Glutamatergic neuron (in vitro differentiated cells): ENCODE measurements at regions not wholly inside any gene's neighbourhood (a gene's known extent, or its start where the extent isn't known, plus 50 kb on each side); places are given as distances from the start of the nearest gene placed in this dataset.

Experiments
- DNase-seq: peaks from one replicate; pipeline ENCODE4 v3.0.0; 2022
- H3K27ac Mint-ChIP-seq: one replicate; pipeline ENCODE4 v1.8.0; 2020; ENCODE audit warnings: mild to moderate bottlenecking, mixed read lengths, inconsistent platforms; ENCODE audit not compliant: unreplicated experiment
- H3K27me3 Mint-ChIP-seq: one replicate; pipeline ENCODE4 v1.8.0; 2020; ENCODE audit warnings: mild to moderate bottlenecking, moderate library complexity, mixed read lengths, inconsistent platforms; ENCODE audit not compliant: unreplicated experiment
- H3K36me3 Mint-ChIP-seq: one replicate; pipeline ENCODE4 v1.8.0; 2020; ENCODE audit warnings: mild to moderate bottlenecking, mixed read lengths, inconsistent platforms; ENCODE audit not compliant: unreplicated experiment
- H3K4me1 Mint-ChIP-seq: one replicate; pipeline ENCODE4 v1.8.0; 2020; ENCODE audit warnings: mild to moderate bottlenecking, low read depth, mixed read lengths, inconsistent platforms; ENCODE audit not compliant: unreplicated experiment
- H3K4me3 Mint-ChIP-seq: one replicate; pipeline ENCODE4 v1.8.0; 2020; ENCODE audit warnings: mild to moderate bottlenecking, mixed read lengths, inconsistent platforms; ENCODE audit not compliant: unreplicated experiment
- H3K9me3 Mint-ChIP-seq: one replicate; pipeline ENCODE4 v1.8.0; 2020; ENCODE audit warnings: mild to moderate bottlenecking, moderate library complexity, mixed read lengths, inconsistent platforms; ENCODE audit not compliant: unreplicated experiment
- CTCF ChIP-seq: fragments of 200-600 bp; sonication (generic); IDR thresholded peaks from one replicate; pipeline ENCODE4 v1.5.0; 2021; ENCODE audit not compliant: partially characterized antibody, unreplicated experiment

DNA sequence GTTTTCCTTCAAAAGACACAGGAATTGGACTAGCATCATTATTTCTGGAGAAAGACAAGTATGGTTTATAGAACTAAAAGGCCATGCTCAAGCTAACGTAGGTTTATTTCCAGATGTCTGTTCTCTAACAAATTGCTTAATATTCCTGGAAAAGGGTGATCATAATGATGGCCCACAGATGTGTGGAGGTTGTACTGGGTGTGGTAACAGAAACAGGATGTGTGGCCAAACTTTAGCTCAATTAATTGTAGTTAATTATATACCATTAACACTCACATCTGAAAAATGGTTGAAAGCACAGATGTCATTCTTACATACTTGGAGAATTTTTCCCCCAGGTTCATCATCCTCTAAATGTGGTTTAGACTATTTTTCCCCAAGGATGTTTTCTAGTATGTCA is 292.7 kb upstream of the RASA1 start:
- Mint-ChIP-seq H3K4me3 (no peak overlapping the region), H3K27ac (no peak overlapping the region), H3K27me3 (no peaks in the 10 kb centered on the region), H3K36me3 (no peaks in the 10 kb centered on the region), H3K9me3 (no peaks in the 10 kb centered on the region), H3K4me1 (no peaks in the 10 kb centered on the region)
- no peak for TF ChIP-seq CTCF
- DNase-seq = no peak

DNA sequence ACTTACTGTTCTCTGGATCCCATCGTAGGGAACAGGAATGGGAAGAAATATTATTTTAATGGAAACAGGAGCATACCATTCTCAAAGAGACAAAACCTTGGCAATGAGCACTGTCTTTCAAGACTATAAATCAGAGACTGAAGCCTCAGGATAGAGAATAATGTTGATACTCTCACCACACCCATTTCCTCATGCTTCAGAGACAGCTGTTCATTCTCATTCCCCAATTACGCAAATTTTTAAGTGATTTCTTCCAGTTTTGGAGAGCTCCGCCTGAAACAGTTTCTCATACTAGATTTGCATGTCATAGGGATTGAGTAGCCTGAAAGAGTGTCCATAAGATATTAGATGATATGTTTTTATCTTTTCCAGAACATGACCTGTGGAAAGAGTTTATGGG is 290.5 kb upstream of the RASA1 start:
- Mint-ChIP-seq H3K36me3 (no peaks in the 10 kb centered on the region), H3K27ac (no peak overlapping the region), H3K4me1 (no peaks in the 10 kb centered on the region), H3K4me3 (no peak overlapping the region), H3K27me3 (no peaks in the 10 kb centered on the region), H3K9me3 (no peaks in the 10 kb centered on the region)
- no peak for DNase-seq
- no peak for TF ChIP-seq CTCF

DNA sequence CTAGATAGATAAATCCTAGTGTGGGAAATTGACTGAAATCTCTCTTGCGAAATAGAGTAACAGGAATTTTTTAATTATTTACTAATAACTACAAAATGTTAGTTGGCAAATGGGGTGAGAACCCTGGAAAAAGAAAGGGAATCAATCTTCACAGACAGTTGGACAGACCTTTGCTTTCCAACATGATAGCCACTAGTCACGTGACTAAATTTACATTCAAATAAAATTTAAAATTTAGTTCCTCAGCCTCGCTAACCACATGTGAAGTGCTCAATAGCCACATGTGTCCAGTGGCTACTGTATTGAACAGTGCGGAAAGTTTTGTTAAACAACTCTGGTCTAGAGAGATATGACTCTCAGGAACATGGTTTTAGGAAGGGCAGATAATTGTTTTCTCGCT is 289.9 kb upstream of the RASA1 start:
- Mint-ChIP-seq H3K4me3 (no peak overlapping the region), H3K27ac (no peak overlapping the region), H3K36me3 (no peaks in the 10 kb centered on the region), H3K27me3 (no peaks in the 10 kb centered on the region), H3K9me3 (no peaks in the 10 kb centered on the region), H3K4me1 (no peaks in the 10 kb centered on the region)
- DNase-seq = no peak
- TF ChIP-seq CTCF = no peak

GRCh38 chr5:86979811-86980411 is 287.8 kb upstream of the RASA1 start:
- Mint-ChIP-seq H3K9me3 (no peaks in the 10 kb centered on the region), H3K4me3 (no peak overlapping the region), H3K36me3 (no peaks in the 10 kb centered on the region), H3K4me1 (no peaks in the 10 kb centered on the region), H3K27ac (no peak overlapping the region), H3K27me3 (no peaks in the 10 kb centered on the region)
- DNase-seq = no peak
- TF ChIP-seq CTCF = no peak

GRCh38 chr5:86981898-86982297 is 285.8 kb upstream of the RASA1 start:
- H3K4me1 Mint-ChIP-seq = no peaks in the 10 kb centered on the region
- no peaks in the 10 kb centered on the region for H3K9me3 Mint-ChIP-seq
- TF ChIP-seq CTCF = no peak
- H3K27me3 Mint-ChIP-seq = no peaks in the 10 kb centered on the region
- H3K36me3 Mint-ChIP-seq = no peaks in the 10 kb centered on the region
- H3K4me3 Mint-ChIP-seq = no peak overlapping the region
- no peak for DNase-seq
- H3K27ac Mint-ChIP-seq = no peak overlapping the region
